Activated naive CD4-positive, alpha-beta T cell treated with anti-CD3 and anti-CD28 coated beads, Interleukin-2, amount 50 U/mL, for 24 hours (primary cell): ENCODE measurements at regions not wholly inside any gene's neighbourhood (a gene's known extent, or its start where the extent isn't known, plus 50 kb on each side); places are given as distances from the start of the nearest gene placed in this dataset.
"Not testable (repeated sequence)": the region's sequence is repeated elsewhere in the genome, so short reads cannot be mapped to it uniquely, and the experiment has no call there.

Source experiments
- H3K27ac Mint-ChIP-seq: one replicate; pipeline ENCODE4 v1.8.0; 2021; ENCODE audit warnings: mild to moderate bottlenecking, mixed read lengths
- H3K27me3 Mint-ChIP-seq: one replicate; pipeline ENCODE4 v1.8.0; 2021; ENCODE audit warnings: mixed read lengths
- H3K36me3 Mint-ChIP-seq: one replicate; pipeline ENCODE4 v1.8.0; 2021; ENCODE audit warnings: mixed read lengths
- H3K4me1 Mint-ChIP-seq: one replicate; pipeline ENCODE4 v1.8.0; 2021; ENCODE audit warnings: mixed read lengths
- H3K4me3 Mint-ChIP-seq: one replicate; pipeline ENCODE4 v1.8.0; 2021; ENCODE audit warnings: mild to moderate bottlenecking, mixed read lengths
- H3K9me3 Mint-ChIP-seq: one replicate; pipeline ENCODE4 v1.8.0; 2021; ENCODE audit warnings: mixed read lengths

- H3K9me3 Mint-ChIP-seq = no peaks in the 10 kb centered on the region
- no peak overlapping the region for H3K27ac Mint-ChIP-seq
- H3K27me3 Mint-ChIP-seq = peaks cover 10% of the 10 kb centered on the region
- H3K4me1 Mint-ChIP-seq = no peaks in the 10 kb centered on the region
- H3K4me3 Mint-ChIP-seq = no peak overlapping the region
- H3K36me3 Mint-ChIP-seq = no peaks in the 10 kb centered on the region
These were observed 378.4 kb downstream of the KIF20B start for GRCh38 chr10:90079819-90080218.

GRCh38 chr10:90086606-90087190 lies 385.3 kb downstream of the KIF20B start:
- H3K36me3 Mint-ChIP-seq, H3K4me1 Mint-ChIP-seq, H3K4me3 Mint-ChIP-seq, H3K9me3 Mint-ChIP-seq, H3K27me3 Mint-ChIP-seq, H3K27ac Mint-ChIP-seq: not testable (repeated sequence)

GRCh38 chr10:90087197-90088023 lies 386.0 kb downstream of the KIF20B start:
- Mint-ChIP-seq H3K9me3 (no peaks in the 10 kb centered on the region), H3K27me3 (peaks cover 2% of the 10 kb centered on the region), H3K27ac (no peak overlapping the region), H3K4me1 (no peaks in the 10 kb centered on the region), H3K36me3 (no peaks in the 10 kb centered on the region), H3K4me3 (no peak overlapping the region)

DNA sequence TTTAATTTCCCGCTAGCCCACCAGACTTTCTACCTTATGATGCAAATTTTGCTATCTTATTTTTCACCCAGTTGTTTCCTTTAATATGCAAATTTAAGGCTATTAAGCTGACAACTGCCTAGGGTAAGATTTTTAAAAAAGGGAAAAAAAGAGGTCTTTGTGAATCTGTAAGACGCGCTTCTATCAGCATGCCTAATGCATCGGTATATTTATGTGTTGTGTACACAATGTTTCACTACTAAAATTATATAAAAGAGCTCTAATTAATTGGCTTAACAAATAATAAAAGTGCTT lies 386.6 kb downstream of the KIF20B start:
- Mint-ChIP-seq H3K4me3 (no peak overlapping the region), H3K27me3 (peaks cover 2% of the 10 kb centered on the region), H3K9me3 (no peaks in the 10 kb centered on the region), H3K27ac (no peak overlapping the region), H3K4me1 (no peaks in the 10 kb centered on the region), H3K36me3 (no peaks in the 10 kb centered on the region)

GRCh38 chr10:90089719-90090118 lies 388.3 kb downstream of the KIF20B start:
- Mint-ChIP-seq H3K4me3 (no peak overlapping the region), H3K27me3 (peaks cover 2% of the 10 kb centered on the region), H3K27ac (no peak overlapping the region), H3K9me3 (no peaks in the 10 kb centered on the region), H3K36me3 (no peaks in the 10 kb centered on the region), H3K4me1 (no peaks in the 10 kb centered on the region)

GRCh38 chr10:90096196-90096595 lies 394.8 kb downstream of the KIF20B start:
- no peaks in the 10 kb centered on the region for H3K4me1 Mint-ChIP-seq
- H3K27ac Mint-ChIP-seq = no peak overlapping the region
- peaks cover 3% of the 10 kb centered on the region for H3K27me3 Mint-ChIP-seq
- no peaks in the 10 kb centered on the region for H3K9me3 Mint-ChIP-seq
- no peaks in the 10 kb centered on the region for H3K36me3 Mint-ChIP-seq
- H3K4me3 Mint-ChIP-seq = no peak overlapping the region

DNA sequence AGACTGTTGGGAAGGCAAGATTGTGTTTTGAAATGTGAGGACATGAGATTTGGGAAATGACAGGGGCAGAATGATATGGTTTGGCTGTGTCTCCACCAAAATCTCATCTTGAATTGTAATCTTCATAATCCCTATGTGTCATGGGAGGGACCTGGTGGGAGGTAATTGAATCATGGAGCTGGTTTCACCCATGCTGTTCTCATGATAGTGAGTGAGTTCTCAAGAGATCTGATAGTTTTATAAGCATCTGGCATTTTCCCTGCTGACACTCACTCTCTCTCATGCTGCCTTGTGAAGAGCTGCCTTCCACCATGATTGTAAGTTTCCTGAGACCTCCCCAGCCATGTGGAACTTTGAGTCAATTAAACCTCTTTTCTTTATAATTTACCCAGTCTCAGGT lies 406.2 kb downstream of the KIF20B start:
- H3K27ac Mint-ChIP-seq, H3K4me1 Mint-ChIP-seq, H3K36me3 Mint-ChIP-seq, H3K4me3 Mint-ChIP-seq, H3K27me3 Mint-ChIP-seq, H3K9me3 Mint-ChIP-seq: not testable (repeated sequence)

GRCh38 chr10:90111671-90112070 lies 410.3 kb downstream of the KIF20B start:
- Mint-ChIP-seq H3K36me3 (no peaks in the 10 kb centered on the region), H3K4me1 (no peaks in the 10 kb centered on the region), H3K4me3 (no peak overlapping the region), H3K27ac (no peak overlapping the region), H3K27me3 (no peaks in the 10 kb centered on the region), H3K9me3 (no peaks in the 10 kb centered on the region)

GRCh38 chr10:90112681-90113080 lies 411.3 kb downstream of the KIF20B start:
- Mint-ChIP-seq H3K9me3 (no peaks in the 10 kb centered on the region), H3K4me3 (no peak overlapping the region), H3K4me1 (no peaks in the 10 kb centered on the region), H3K36me3 (no peaks in the 10 kb centered on the region), H3K27ac (no peak overlapping the region), H3K27me3 (no peaks in the 10 kb centered on the region)

DNA sequence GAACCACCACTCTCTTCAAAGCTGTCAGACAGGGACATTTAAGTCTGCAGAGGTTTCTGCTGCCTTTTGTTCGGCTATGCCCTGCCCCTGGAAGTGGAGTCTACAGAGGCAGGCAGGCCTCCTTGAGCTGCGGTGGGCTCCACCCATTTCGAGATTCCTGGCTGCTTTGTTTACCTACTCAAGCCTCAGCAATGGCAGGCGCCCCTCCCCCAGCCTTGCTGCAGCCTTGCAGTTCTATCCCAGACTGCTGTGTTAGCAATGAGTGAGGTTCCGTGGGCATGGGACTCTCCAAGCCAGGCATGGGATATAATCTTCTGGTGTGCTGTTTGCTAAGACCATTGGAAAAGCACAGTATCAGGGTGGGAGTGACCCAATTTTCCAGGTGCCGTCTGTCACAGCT lies 417.2 kb downstream of the KIF20B start:
- not testable (repeated sequence) for H3K36me3 Mint-ChIP-seq, H3K4me1 Mint-ChIP-seq, H3K9me3 Mint-ChIP-seq, H3K4me3 Mint-ChIP-seq, H3K27me3 Mint-ChIP-seq, H3K27ac Mint-ChIP-seq

- H3K36me3 Mint-ChIP-seq, H3K9me3 Mint-ChIP-seq, H3K4me3 Mint-ChIP-seq: not testable (repeated sequence)
These were observed 418.4 kb downstream of the KIF20B start for GRCh38 chr10:90119631-90120280.

GRCh38 chr10:90125456-90126255 lies 424.3 kb downstream of the KIF20B start:
- Mint-ChIP-seq H3K4me3 (no peak overlapping the region), H3K9me3 (no peaks in the 10 kb centered on the region), H3K27ac (no peak overlapping the region), H3K36me3 (no peaks in the 10 kb centered on the region), H3K27me3 (no peaks in the 10 kb centered on the region), H3K4me1 (no peaks in the 10 kb centered on the region)

More at GRCh38 chr10:90119631-90120280, 418.4 kb downstream of the KIF20B start:
- H3K4me1 Mint-ChIP-seq, H3K27me3 Mint-ChIP-seq, H3K27ac Mint-ChIP-seq: not testable (repeated sequence)

DNA sequence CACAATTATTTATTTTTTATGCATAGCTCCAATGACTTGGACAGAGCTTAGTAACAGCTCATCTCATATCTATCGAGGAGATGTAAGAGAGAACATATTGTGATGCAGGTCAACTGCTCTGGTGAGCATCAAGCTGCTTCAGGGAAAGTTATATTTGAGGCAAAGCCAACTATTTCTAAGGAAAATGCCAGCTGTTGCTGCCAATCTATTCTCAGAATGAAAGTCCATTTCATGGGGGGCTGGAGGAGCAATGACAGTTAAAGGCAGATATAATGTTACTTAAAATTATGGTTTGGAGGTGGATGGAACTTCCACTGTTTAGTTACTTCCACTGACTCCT lies 424.8 kb downstream of the KIF20B start:
- no peaks in the 10 kb centered on the region for H3K4me1 Mint-ChIP-seq
- H3K27ac Mint-ChIP-seq = no peak overlapping the region
- H3K36me3 Mint-ChIP-seq = no peaks in the 10 kb centered on the region
- H3K27me3 Mint-ChIP-seq = no peaks in the 10 kb centered on the region
- H3K9me3 Mint-ChIP-seq = no peaks in the 10 kb centered on the region
- no peak overlapping the region for H3K4me3 Mint-ChIP-seq

GRCh38 chr10:90130321-90131086 lies 429.1 kb downstream of the KIF20B start:
- Mint-ChIP-seq H3K27ac (no peak overlapping the region), H3K36me3 (no peaks in the 10 kb centered on the region), H3K9me3 (peaks cover 7% of the 10 kb centered on the region), H3K4me3 (no peak overlapping the region), H3K27me3 (peaks cover 2% of the 10 kb centered on the region), H3K4me1 (no peaks in the 10 kb centered on the region)

DNA sequence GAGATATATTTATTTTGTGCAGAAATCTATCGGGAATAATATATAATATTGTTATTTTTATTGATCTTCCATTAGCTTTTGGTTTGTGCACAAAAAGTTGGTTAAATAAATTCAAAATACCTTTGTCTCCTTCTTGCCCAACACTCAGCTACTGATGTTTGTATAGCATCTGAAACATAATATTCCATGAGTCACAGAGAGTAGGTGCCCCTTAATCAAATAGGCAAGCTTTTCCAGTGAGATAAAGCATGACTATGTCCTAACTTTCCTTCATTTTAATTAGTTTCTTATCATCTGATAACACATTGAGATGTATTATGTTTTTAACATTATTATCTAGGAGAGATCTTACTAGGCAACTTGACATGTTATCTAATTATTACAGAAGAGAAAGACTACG lies 432.2 kb downstream of the KIF20B start:
- Mint-ChIP-seq H3K27me3 (peaks cover 2% of the 10 kb centered on the region), H3K27ac (no peak overlapping the region), H3K4me1 (no peaks in the 10 kb centered on the region), H3K9me3 (peaks cover 14% of the 10 kb centered on the region), H3K36me3 (peaks cover 5% of the 10 kb centered on the region), H3K4me3 (no peak overlapping the region)
